Stomach (tissue), 8 donors: ENCODE measurements at regions not wholly inside any gene's neighbourhood (a gene's known extent, or its start where the extent isn't known, plus 50 kb on each side); places are given as distances from the start of the nearest gene placed in this dataset.

ENCODE experiments used
- DNase-seq, 2 donors: peaks; one replicate each; pipeline versions ENCODE4 v3.0.0 to v3.0.0-alpha.2; 2013 to 2019
- H3K27ac ChIP-seq, 5 donors: fragments of 200-600 bp in 4 of 5; sonication (generic) in 4 of 5; one replicate each; pipeline ENCODE4 v1.5.1; 2013 to 2019; ENCODE audit warnings: mild to moderate bottlenecking in 1 of 5, moderate library complexity in 1 of 5
- H3K27me3 ChIP-seq, 3 donors: fragments of 200-600 bp; sonication (generic); one replicate each; pipeline ENCODE4 v1.5.1; 2017 to 2019; ENCODE audit warnings: mixed run types in 1 of 3
- H3K36me3 ChIP-seq, 4 donors: fragments of 200-600 bp; sonication (generic); 1 replicate in 3 of 4; 2 replicates in 1 of 4; pipeline ENCODE4 v1.5.1; 2016 to 2019
- H3K4me1 ChIP-seq, 4 donors: fragments of 200-600 bp; sonication (generic); one replicate each; pipeline ENCODE4 v1.5.1; 2016 to 2019
- H3K4me3 ChIP-seq, 4 donors: fragments of 200-600 bp; sonication (generic) in 3 of 4; one replicate each; pipeline ENCODE4 v1.5.1; 2016 to 2019; ENCODE audit warnings: mild to moderate bottlenecking in 1 of 4
- H3K9me3 ChIP-seq, 4 donors: fragments of 200-600 bp; sonication (generic); one replicate each; pipeline ENCODE4 v1.5.1; 2016 to 2019
- CTCF ChIP-seq, 7 experiments: fragments of 450-650 bp in 4 of 7; fragments of 200-600 bp in 3 of 7; sonication (generic) in 3 of 7; IDR thresholded peaks; one replicate each; pipeline ENCODE4 v1.5.1; 2016 to 2019; ENCODE audit warnings: antibody characterized with exemption in 7 of 7, control low read depth in 2 of 7, mild to moderate bottlenecking in 1 of 7
- EP300 ChIP-seq: sonication (generic); formaldehyde crosslinking; IDR thresholded peaks from one replicate; pipeline ENCODE4 v1.6.1; 2017; ENCODE audit warnings: antibody characterized with exemption
- POLR2A ChIP-seq, 4 donors: fragments of 450-650 bp; IDR thresholded peaks; one replicate each; pipeline ENCODE4 v1.6.1; 2016; ENCODE audit warnings: antibody characterized with exemption in 4 of 4, control low read depth in 2 of 4, mild to moderate bottlenecking in 1 of 4, moderate library complexity in 1 of 4
- POLR2AphosphoS5 ChIP-seq, 3 donors: sonication (generic); formaldehyde crosslinking; IDR thresholded peaks; one replicate each; pipeline ENCODE4 v1.6.1; 2016; ENCODE audit warnings: antibody characterized with exemption in 3 of 3
- WGBS, 5 donors: extraction: QIAGEN DNeasy Blood & Tissue Kit in 3 of 5; methylation state at CpG; one replicate each; pipeline versions ENCODE4 v1.1.5 to v1.1.7; 2013 to 2018; 5-methylcytosine and 5-hydroxymethylcytosine counted together
- intact Hi-C: fragments of 100-400 bp; cut with DNase I; formaldehyde crosslinking; loops from one replicate; pipeline ENCODE4 v1.15.1; 2023; ENCODE audit warnings: low total_unique reads
- donor health status: healthy with polysubstance abuse.
- donor health status: Bipolar disorder and iron deficiency.
- donor health status: healthy.

GRCh38 chr10:110414548-110415309, 83.0 kb upstream of the DUSP5 start:
- peak; percentile 70 to 72 for DNase-seq
- 60 to 86% (median 73%) methylated on average over 9 to 10 of the region's 10 CpGs for WGBS, 5 donors
- no peaks in the 10 kb centered on the region for H3K36me3 ChIP-seq
- no peaks in the 10 kb centered on the region for H3K27me3 ChIP-seq
- peak overlapping the region in 2 of 5 donors; percentile 63 to 64 for H3K27ac ChIP-seq
- intact Hi-C loops: no loop called here
- no peaks in the 10 kb centered on the region for H3K9me3 ChIP-seq
- TF ChIP-seq EP300 (no peak), POLR2AphosphoS5 (IDR thresholded peaks at IDR 0.05) (no peak), CTCF (IDR thresholded peaks at IDR 0.05) (no peak), POLR2A (IDR thresholded peaks at IDR 0.05) (no peak)
- H3K4me3 ChIP-seq: no peak overlapping the region
- H3K4me1 ChIP-seq: peaks cover 9 to 64% (median 19%) of the 10 kb centered on the region in 4 donors

GRCh38 chr10:110415809-110416208, 81.9 kb upstream of the DUSP5 start:
- peak overlapping the region; percentile 1 to 64 (median 34) for H3K27ac ChIP-seq
- intact Hi-C loops: no loop called here

GRCh38 chr10:110416776-110417711, 80.7 kb upstream of the DUSP5 start:
- WGBS, 5 donors: 54 to 86% (median 62%) methylated on average over 4 to 7 of the region's 7 CpGs
- H3K27me3 ChIP-seq: no peaks in the 10 kb centered on the region
- H3K36me3 ChIP-seq: no peaks in the 10 kb centered on the region
- H3K9me3 ChIP-seq: no peaks in the 10 kb centered on the region
- DNase-seq: peak in 1 of 2 donors; percentile 71
- peaks cover 0 to 51% (median 8%) of the 10 kb centered on the region in 4 donors for H3K4me1 ChIP-seq
- TF ChIP-seq CTCF (IDR thresholded peaks at IDR 0.05) (no peak), POLR2A (IDR thresholded peaks at IDR 0.05) (no peak), POLR2AphosphoS5 (IDR thresholded peaks at IDR 0.05) (peak in 2 of 3 donors; percentile 50 to 77), EP300 (no peak)
- H3K4me3 ChIP-seq: no peak overlapping the region
- peak overlapping the region; percentile 19 to 64 (median 29) for H3K27ac ChIP-seq
- intact Hi-C loops: no loop called here

More at GRCh38 chr10:110415809-110416208, 81.9 kb upstream of the DUSP5 start:
- no peaks in the 10 kb centered on the region for H3K36me3 ChIP-seq
- no peak overlapping the region for H3K4me3 ChIP-seq
- no peaks in the 10 kb centered on the region for H3K27me3 ChIP-seq
- no peak for DNase-seq
- TF ChIP-seq CTCF (IDR thresholded peaks at IDR 0.05) (no peak), POLR2AphosphoS5 (IDR thresholded peaks at IDR 0.05) (peak in 1 of 3 donors; percentile 28)
- WGBS, 5 donors: 19 to 46% (median 35%) methylated on average over 3 of the region's 3 CpGs
- no peaks in the 10 kb centered on the region for H3K9me3 ChIP-seq
- peaks cover 2 to 59% (median 13%) of the 10 kb centered on the region in 4 donors for H3K4me1 ChIP-seq

- no peaks in the 10 kb centered on the region for H3K36me3 ChIP-seq
- TF ChIP-seq EP300 (no peak), CTCF (IDR thresholded peaks at IDR 0.05) (no peak), POLR2A (IDR thresholded peaks at IDR 0.05) (no peak), POLR2AphosphoS5 (IDR thresholded peaks at IDR 0.05) (no peak)
- H3K9me3 ChIP-seq: no peaks in the 10 kb centered on the region
- H3K27ac ChIP-seq: no peak overlapping the region
- peaks cover 0 to 49% (median 8%) of the 10 kb centered on the region in 4 donors for H3K4me1 ChIP-seq
- intact Hi-C loops: no loop called here
- DNase-seq: no peak
- no peaks in the 10 kb centered on the region for H3K27me3 ChIP-seq
- WGBS, 5 donors: 70 to 80% (median 77%) methylated on average over 6 of the region's 6 CpGs
- no peak overlapping the region for H3K4me3 ChIP-seq
Observed at GRCh38 chr10:110418218-110418617, 79.5 kb upstream of the DUSP5 start.
